A673 (cell line): ENCODE measurements at regions not wholly inside any gene's neighbourhood (a gene's known extent, or its start where the extent isn't known, plus 50 kb on each side); places are given as distances from the start of the nearest gene placed in this dataset.

Source experiments
- BruUV-seq: library from RNA; stranded (reverse); fragments of 400-500 nt; replicated peaks from 2 replicates; lab custom pipeline; 2021; lab: Mats Ljungman, UMichigan
- CTCF ChIA-PET: fragments of 300-600 bp; sonication (Branson Sonifier 250); formaldehyde crosslinking; loops from one replicate; lab custom pipeline; 2022; ENCODE audit warnings: antibody characterized with exemption; lab: Charles Lee
- POLR2A ChIA-PET: fragments of 300-600 bp; sonication (Branson Sonifier 250); formaldehyde crosslinking; loops from one replicate; lab custom pipeline; 2022; ENCODE audit warnings: antibody characterized with exemption; ENCODE audit not compliant: low non-redundant PET; lab: Charles Lee
- DNase-seq: peaks from one replicate; pipeline ENCODE4 v3.0.0-alpha.2; 2015; ENCODE audit warnings: low spot score
- H3K27ac ChIP-seq: fragments of 200-600 bp; sonication (generic); 2 replicates; pipeline ENCODE4 v1.5.1; 2016; ENCODE audit warnings: mixed run types, low read depth, mild to moderate bottlenecking, mixed read lengths, antibody characterized with exemption, low read length; ENCODE audit not compliant: poor library complexity, severe bottlenecking
- H3K27me3 ChIP-seq: fragments of 200-600 bp; sonication (generic); replicated peaks from 2 replicates; pipeline ENCODE4 v1.6.1; 2017; ENCODE audit warnings: mixed run types, low read depth, mild to moderate bottlenecking, mixed read lengths, antibody characterized with exemption, low read length; ENCODE audit not compliant: insufficient read depth, poor library complexity
- H3K36me3 ChIP-seq: fragments of 200-600 bp; sonication (generic); 2 replicates; pipeline ENCODE4 v1.6.1; 2016; ENCODE audit warnings: mixed run types, mild to moderate bottlenecking, mixed read lengths, antibody characterized with exemption, low read length; ENCODE audit not compliant: insufficient read depth, poor library complexity, severe bottlenecking
- H3K4me1 ChIP-seq: fragments of 200-600 bp; sonication (generic); 2 replicates; pipeline ENCODE4 v1.6.1; 2017; ENCODE audit warnings: mixed run types, mild to moderate bottlenecking, mixed read lengths, antibody characterized with exemption, low read length; ENCODE audit not compliant: insufficient read depth, poor library complexity, severe bottlenecking
- H3K4me3 ChIP-seq: fragments of 200-600 bp; sonication (generic); 2 replicates; pipeline ENCODE4 v1.5.1; 2016; ENCODE audit warnings: low read depth, mixed run types, mild to moderate bottlenecking, mixed read lengths, low read length; ENCODE audit not compliant: poor library complexity, severe bottlenecking
- H3K9me3 ChIP-seq: fragments of 200-600 bp; sonication (generic); 2 replicates; pipeline ENCODE4 v1.6.1; 2016; ENCODE audit warnings: mixed run types, low read depth, mild to moderate bottlenecking, mixed read lengths, antibody characterized with exemption, low read length; ENCODE audit not compliant: poor library complexity, severe bottlenecking
- CTCF ChIP-seq: fragments of 300-800, 200-600 bp; sonication (generic); conservative IDR thresholded peaks from 2 replicates; pipeline ENCODE4 v1.5.1; 2017; ENCODE audit warnings: low read depth, mild to moderate bottlenecking, antibody characterized with exemption, low read length, moderate library complexity, mixed read lengths
- EZH2 ChIP-seq: fragments of 200-600 bp; sonication (generic); IDR thresholded peaks from 2 replicates; pipeline ENCODE4 v1.6.1; 2017; ENCODE audit warnings: borderline replicate concordance, low read depth, mild to moderate bottlenecking, mixed read lengths, antibody characterized with exemption, low read length; ENCODE audit not compliant: poor library complexity, severe bottlenecking
- intact Hi-C: fragments of 100-400 bp; cut with micrococcal nuclease; formaldehyde crosslinking; loops from one replicate; pipeline ENCODE4 v1.10.0; 2022; ENCODE audit not compliant: unreplicated experiment

GRCh38 chr2:181223234-181223633, 234.0 kb upstream of the ITGA4 start:
- no peak for DNase-seq
- H3K36me3 ChIP-seq = no peaks in the 10 kb centered on the region
- peaks cover 3% of the 10 kb centered on the region for H3K27me3 ChIP-seq
- no peak for TF ChIP-seq CTCF
- no peak for TF ChIP-seq EZH2
- no peak overlapping the region for H3K4me3 ChIP-seq
- BruUV-seq = no TSS peak
- H3K4me1 ChIP-seq = no peaks in the 10 kb centered on the region
- intact Hi-C loops = no loop called here
- no peaks in the 10 kb centered on the region for H3K9me3 ChIP-seq
- no peak overlapping the region for H3K27ac ChIP-seq
- ChIA-PET CTCF (no interaction called here), POLR2A (interaction anchor here (0.5 kb wide), 1 partner anchor 112 kb away, joined by 3 read pairs; no protein-coding TSS in a partner anchor)

- peaks cover 3% of the 10 kb centered on the region for H3K27me3 ChIP-seq
- H3K36me3 ChIP-seq = no peaks in the 10 kb centered on the region
- no peaks in the 10 kb centered on the region for H3K4me1 ChIP-seq
- intact Hi-C loops = no loop called here
- no peaks in the 10 kb centered on the region for H3K9me3 ChIP-seq
- POLR2A ChIA-PET = no interaction called here
- DNase-seq = no peak
- no peak overlapping the region for H3K4me3 ChIP-seq
- BruUV-seq = no TSS peak
- CTCF ChIA-PET = no interaction called here
- H3K27ac ChIP-seq = no peak overlapping the region
- no peak for TF ChIP-seq CTCF
- TF ChIP-seq EZH2 = no peak
These were observed 232.3 kb upstream of the ITGA4 start for GRCh38 chr2:181224866-181225265.

GRCh38 chr2:181228661-181229060, 228.5 kb upstream of the ITGA4 start:
- DNase-seq = no peak
- ChIA-PET POLR2A (no interaction called here), CTCF (no interaction called here)
- no TSS peak for BruUV-seq
- Histone ChIP-seq H3K27ac (no peak overlapping the region), H3K27me3 (no peaks in the 10 kb centered on the region), H3K4me1 (no peaks in the 10 kb centered on the region), H3K9me3 (no peaks in the 10 kb centered on the region), H3K4me3 (no peak overlapping the region), H3K36me3 (no peaks in the 10 kb centered on the region)
- TF ChIP-seq EZH2 (no peak), CTCF (no peak)
- intact Hi-C loops = no loop called here
